ENCODE measurements at regions not wholly inside any gene's neighbourhood (a gene's known extent, or its start where the extent isn't known, plus 50 kb on each side); places are given as distances from the start of the nearest gene placed in this dataset.

DNA sequence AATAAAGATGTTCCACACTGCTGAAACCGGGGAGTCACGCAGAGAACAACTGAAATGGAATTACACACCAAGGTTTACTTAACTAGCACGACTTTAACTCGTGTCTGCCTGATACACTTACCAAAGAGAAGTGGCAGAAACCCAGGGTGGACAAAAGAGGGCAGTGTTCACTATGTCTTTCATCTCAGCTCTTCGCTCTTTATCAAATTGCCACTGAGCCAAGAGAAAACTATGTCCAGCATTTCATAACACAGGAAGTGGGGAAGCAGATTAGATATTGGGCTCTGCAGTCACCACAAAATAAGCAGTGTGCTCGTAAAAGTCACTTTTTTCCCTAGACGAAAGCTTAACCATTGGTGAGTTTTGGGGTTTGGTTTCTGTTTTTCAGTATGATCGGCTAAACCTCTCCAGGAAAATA is 155.7 kb downstream of the CHIC2 start (continued):
- TF ChIP-seq ARHGAP35 (CRISPR knock-in tag; IDR thresholded peaks at IDR 0.05; ENCODE audit: borderline replicate concordance) = no peak
- no peak for TF ChIP-seq NFKB2 (CRISPR knock-in tag; IDR thresholded peaks at IDR 0.05; ENCODE audit: borderline replicate concordance)
- TF ChIP-seq TP53 (CRISPR knock-in tag; conservative IDR thresholded peaks at IDR 0.05) = no peak
- no peak for TF ChIP-seq ZBTB21 (CRISPR knock-in tag; IDR thresholded peaks at IDR 0.05)
- no peak for TF ChIP-seq NONO (IDR thresholded peaks at IDR 0.05)
- 0 out of 2 replicates have a peak, but pooled peaks have one; percentile 26 for TF ChIP-seq NONO (CRISPR knock-in tag; conservative IDR thresholded peaks at IDR 0.05)
- TF ChIP-seq, protein P1, sequence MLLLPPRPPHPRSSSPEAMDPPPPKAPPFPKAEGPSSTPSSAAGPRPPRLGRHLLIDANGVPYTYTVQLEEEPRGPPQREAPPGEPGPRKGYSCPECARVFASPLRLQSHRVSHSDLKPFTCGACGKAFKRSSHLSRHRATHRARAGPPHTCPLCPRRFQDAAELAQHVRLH (CRISPR knock-in tag; IDR thresholded peaks at IDR 0.05; ENCODE audit: borderline replicate concordance, low read depth) = no peak
- TF ChIP-seq ZKSCAN8 (CRISPR knock-in tag; IDR thresholded peaks at IDR 0.05; ENCODE audit: borderline replicate concordance) = peak; percentile 67; the same call in 1 of the 2 replicates
- no peak for TF ChIP-seq FOXA1 (IDR thresholded peaks at IDR 0.05)
- TF ChIP-seq FOXA1 (CRISPR knock-in tag; IDR thresholded peaks at IDR 0.05) = 0 out of 2 replicates have a peak, but pooled peaks have one; percentile 18
- TF ChIP-seq, protein P2, sequence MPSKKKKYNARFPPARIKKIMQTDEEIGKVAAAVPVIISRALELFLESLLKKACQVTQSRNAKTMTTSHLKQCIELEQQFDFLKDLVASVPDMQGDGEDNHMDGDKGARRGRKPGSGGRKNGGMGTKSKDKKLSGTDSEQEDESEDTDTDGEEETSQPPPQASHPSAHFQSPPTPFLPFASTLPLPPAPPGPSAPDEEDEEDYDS (CRISPR knock-in tag; IDR thresholded peaks at IDR 0.05) = no peak
- TF ChIP-seq, protein P3, sequence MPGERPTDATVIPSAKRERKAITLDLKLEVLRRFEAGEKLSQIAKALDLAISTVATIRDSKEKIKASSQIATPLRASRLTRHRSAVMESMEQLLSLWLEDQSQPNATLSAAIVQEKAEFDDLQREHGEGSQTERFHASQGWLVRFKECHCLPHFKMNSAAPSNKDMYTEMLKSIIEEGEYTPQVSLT (CRISPR knock-in tag; IDR thresholded peaks at IDR 0.05; ENCODE audit: borderline replicate concordance, low read depth) = no peak
- TF ChIP-seq SMAD3 (CRISPR knock-in tag; IDR thresholded peaks at IDR 0.05) = 0 out of 2 replicates have a peak, but pooled peaks have one; percentile 33
- TF ChIP-seq ZNF235 (CRISPR knock-in tag; IDR thresholded peaks at IDR 0.05; ENCODE audit: borderline replicate concordance) = no peak

DNA sequence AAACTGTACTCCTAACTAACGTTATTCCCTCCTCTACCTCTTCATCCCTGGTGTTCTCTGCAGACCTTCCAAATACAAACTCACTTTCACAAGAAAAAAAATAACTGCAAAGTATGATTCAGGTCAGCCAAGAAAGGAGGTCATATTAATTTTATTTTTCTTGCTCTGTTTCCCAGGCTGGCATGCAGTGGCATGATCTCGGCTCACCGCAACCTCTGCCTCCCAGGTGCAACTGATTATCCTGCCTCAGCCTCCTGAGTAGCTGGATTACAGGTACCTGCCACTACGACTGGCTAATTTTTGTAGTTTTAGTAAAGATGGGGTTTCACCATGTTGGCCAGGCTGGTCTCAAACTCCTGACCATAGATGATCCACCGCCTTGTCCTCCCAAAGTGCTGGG is 156.6 kb downstream of the CHIC2 start:
- DNase-seq (ENCODE audit: low spot score) = no peak
- Histone ChIP-seq H2AFZ (ENCODE audit: low read length) (no peak overlapping the region), H3K4me2 (ENCODE audit: low read depth, low read length) (no peak overlapping the region), H3K9me3 (ENCODE audit: low read length) (no peaks in the 10 kb centered on the region), H3K27ac (ENCODE audit: extremely low read length, insufficient read depth, low read length) (no peak overlapping the region), H3K27me3 (ENCODE audit: control insufficient read depth in 1 of 2, insufficient read depth in 2 of 2, low read length in 2 of 2) (peaks cover 0 to 10% of the 10 kb centered on the region in 2 experiments; a peak in 3 of 5 replicates), H3K9ac (ENCODE audit: insufficient read depth, low read depth, low read length) (no peak overlapping the region), H3K4me1 (ENCODE audit: insufficient read depth, low read length) (peaks cover 41% of the 10 kb centered on the region), H3K79me2 (ENCODE audit: insufficient read depth, low read length) (no peaks in the 10 kb centered on the region), H4K20me1 (ENCODE audit: insufficient read depth, low read length) (no peaks in the 10 kb centered on the region), H3K36me3 (replicated peaks in 1 of 2; ENCODE audit: control insufficient read depth in 1 of 2, insufficient read depth in 2 of 2, low read length in 2 of 2) (no peaks in the 10 kb centered on the region), H3K4me3 (replicated peaks in 1 of 3; ENCODE audit: insufficient read depth in 1 of 3, low read depth in 2 of 3, low read length in 3 of 3) (no peak overlapping the region)
- ChIA-PET CTCF (ENCODE audit: low intra/inter-chr PET ratio, low total read pairs) (interaction anchor here (1.6 to 3.2 kb wide), 3 partner anchors 310 to 326 kb away, joined by 5 to 24 read pairs (median 22); partner anchors contain the start of gene PDGFRA), POLR2A (no interaction called here)
- 60% methylated on average over 5 of the region's 5 CpGs for WGBS (ENCODE audit: low lambda C conversion rate)
- FAIRE-seq = no peak
- ATAC-seq = no peak
- no TSS peak for BruUV-seq (replicated peaks)
- intact Hi-C loops (cut with micrococcal nuclease; ENCODE audit: unreplicated experiment) = loop anchor here (1.0 to 10.0 kb wide), 5 partner anchors 23 to 710 kb away; no protein-coding TSS in a partner anchor
- in situ Hi-C loops (cut with HindIII; ENCODE audit: extremely low pct_ligation_motif_present, low pct_unique_long_range_greater_than_20kb) = loop anchor here (10.0 to 25.0 kb wide), 2 partner anchors 317 to 895 kb away; partner anchors contain the start of gene PDGFRA
- TF ChIP-seq FOXA3 (CRISPR knock-in tag; IDR thresholded peaks at IDR 0.05) (no peak), ZNF468 (CRISPR knock-in tag; IDR thresholded peaks at IDR 0.05) (no peak), MIER2 (CRISPR knock-in tag; IDR thresholded peaks at IDR 0.05) (no peak), GTF2F1 (IDR thresholded peaks at IDR 0.05; ENCODE audit: low read length) (no peak), HNF4G (IDR thresholded peaks at IDR 0.05; ENCODE audit: borderline replicate concordance, low read depth, low read length) (no peak), HNF4G (CRISPR knock-in tag; IDR thresholded peaks at IDR 0.05; ENCODE audit: borderline replicate concordance, low read depth) (no peak), ZNF709 (CRISPR knock-in tag; IDR thresholded peaks at IDR 0.05) (no peak), HOXD1 (CRISPR knock-in tag; IDR thresholded peaks at IDR 0.05) (no peak)
- TF ChIP-seq, protein P4, sequence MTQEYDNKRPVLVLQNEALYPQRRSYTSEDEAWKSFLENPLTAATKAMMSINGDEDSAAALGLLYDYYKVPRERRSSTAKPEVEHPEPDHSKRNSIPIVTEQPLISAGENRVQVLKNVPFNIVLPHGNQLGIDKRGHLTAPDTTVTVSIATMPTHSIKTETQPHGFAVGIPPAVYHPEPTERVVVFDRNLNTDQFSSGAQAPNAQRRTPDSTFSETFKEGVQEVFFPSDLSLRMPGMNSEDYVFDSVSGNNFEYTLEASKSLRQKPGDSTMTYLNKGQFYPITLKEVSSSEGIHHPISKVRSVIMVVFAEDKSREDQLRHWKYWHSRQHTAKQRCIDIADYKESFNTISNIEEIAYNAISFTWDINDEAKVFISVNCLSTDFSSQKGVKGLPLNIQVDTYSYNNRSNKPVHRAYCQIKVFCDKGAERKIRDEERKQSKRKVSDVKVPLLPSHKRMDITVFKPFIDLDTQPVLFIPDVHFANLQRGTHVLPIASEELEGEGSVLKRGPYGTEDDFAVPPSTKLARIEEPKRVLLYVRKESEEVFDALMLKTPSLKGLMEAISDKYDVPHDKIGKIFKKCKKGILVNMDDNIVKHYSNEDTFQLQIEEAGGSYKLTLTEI (CRISPR knock-in tag; conservative IDR thresholded peaks at IDR 0.05) = no peak
